ENCODE measurements at regions not wholly inside any gene's neighbourhood (a gene's known extent, or its start where the extent isn't known, plus 50 kb on each side); places are given as distances from the start of the nearest gene placed in this dataset.

DNA sequence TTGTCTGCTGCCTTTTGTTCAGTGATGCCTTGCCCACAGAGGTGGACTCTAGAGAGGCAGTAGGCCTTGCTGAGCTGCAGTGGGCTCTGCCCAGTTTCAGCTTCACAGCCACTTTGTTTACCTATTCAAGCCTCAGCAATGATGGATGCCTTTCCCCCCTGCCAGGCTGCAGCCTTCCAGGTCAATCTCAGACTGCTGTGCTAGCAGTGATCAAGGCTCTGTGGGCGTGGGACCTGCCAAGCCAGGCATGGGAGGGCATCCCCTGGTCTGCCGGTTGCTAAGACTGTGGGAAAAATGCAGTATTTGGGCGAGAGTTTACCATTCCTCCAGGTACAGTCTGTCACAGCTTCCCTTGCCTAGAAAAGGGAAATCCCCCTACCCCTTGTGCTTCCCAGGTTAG, 175.2 kb upstream of the PBDC1 start:
- TF ChIP-seq, protein P1, sequence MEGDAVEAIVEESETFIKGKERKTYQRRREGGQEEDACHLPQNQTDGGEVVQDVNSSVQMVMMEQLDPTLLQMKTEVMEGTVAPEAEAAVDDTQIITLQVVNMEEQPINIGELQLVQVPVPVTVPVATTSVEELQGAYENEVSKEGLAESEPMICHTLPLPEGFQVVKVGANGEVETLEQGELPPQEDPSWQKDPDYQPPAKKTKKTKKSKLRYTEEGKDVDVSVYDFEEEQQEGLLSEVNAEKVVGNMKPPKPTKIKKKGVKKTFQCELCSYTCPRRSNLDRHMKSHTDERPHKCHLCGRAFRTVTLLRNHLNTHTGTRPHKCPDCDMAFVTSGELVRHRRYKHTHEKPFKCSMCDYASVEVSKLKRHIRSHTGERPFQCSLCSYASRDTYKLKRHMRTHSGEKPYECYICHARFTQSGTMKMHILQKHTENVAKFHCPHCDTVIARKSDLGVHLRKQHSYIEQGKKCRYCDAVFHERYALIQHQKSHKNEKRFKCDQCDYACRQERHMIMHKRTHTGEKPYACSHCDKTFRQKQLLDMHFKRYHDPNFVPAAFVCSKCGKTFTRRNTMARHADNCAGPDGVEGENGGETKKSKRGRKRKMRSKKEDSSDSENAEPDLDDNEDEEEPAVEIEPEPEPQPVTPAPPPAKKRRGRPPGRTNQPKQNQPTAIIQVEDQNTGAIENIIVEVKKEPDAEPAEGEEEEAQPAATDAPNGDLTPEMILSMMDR (IDR thresholded peaks at IDR 0.05) = no peak
- Histone ChIP-seq H3K9me3 (no peaks in the 10 kb centered on the region), H3K4me1 (ENCODE audit: low read depth) (no peaks in the 10 kb centered on the region), H3K36me3 (ENCODE audit: low read depth) (no peaks in the 10 kb centered on the region), H3K4me3 (no peak overlapping the region)
- intact Hi-C loops (cut with DNase I, micrococcal nuclease) = no loop called here
- no peak for ATAC-seq
- DNase-seq = no peak

DNA sequence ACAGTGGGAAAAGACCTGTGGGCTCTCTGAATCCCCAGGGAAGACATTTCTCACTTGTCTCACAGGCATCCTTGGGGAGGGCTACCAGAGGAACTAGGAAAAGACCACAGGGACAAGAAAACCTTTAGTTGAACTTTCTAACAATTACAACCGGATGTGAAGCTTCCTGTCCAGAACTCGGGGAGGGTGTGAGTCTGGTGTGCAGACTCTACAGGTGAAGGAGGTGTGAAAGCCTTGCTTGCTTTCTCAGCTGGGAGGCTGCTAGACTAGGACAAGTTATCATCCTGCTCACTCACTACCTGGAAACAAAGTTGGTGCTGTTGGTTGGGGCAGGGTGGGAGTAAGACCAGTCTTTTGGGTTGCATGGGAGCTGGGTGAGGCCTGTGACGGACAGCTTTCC, 158.5 kb upstream of the PBDC1 start:
- TF ChIP-seq, protein P1 (IDR thresholded peaks at IDR 0.05) = no peak
- ATAC-seq (no peak), DNase-seq (no peak)
- Histone ChIP-seq H3K4me1 (ENCODE audit: low read depth) (no peaks in the 10 kb centered on the region), H3K36me3 (ENCODE audit: low read depth) (no peaks in the 10 kb centered on the region), H3K4me3 (no peak overlapping the region), H3K9me3 (peaks cover 4% of the 10 kb centered on the region)
- intact Hi-C loops (cut with DNase I, micrococcal nuclease) = no loop called here

DNA sequence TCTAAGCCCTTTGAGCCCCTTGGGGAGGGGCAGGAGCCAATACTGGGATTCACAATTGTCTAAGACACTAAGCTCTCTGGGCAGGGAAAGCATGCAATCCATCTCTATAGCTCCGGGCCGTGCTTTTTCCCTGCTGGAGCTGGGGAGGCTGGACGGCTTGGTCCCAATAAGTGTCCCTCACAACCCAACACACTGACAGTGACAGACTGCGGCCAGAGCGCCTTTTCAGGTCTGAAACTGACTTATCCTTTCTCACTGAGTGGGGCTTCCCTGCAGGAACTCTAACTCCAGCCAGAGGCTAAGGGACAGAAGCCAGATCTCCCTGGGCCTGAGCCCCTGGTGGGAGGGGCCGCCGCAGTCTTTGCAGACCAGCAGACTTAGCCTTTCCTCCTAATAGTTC, 146.6 kb upstream of the PBDC1 start:
- TF ChIP-seq, protein P1 (IDR thresholded peaks at IDR 0.05) = no peak
- H3K4me1 ChIP-seq (ENCODE audit: low read depth) = no peaks in the 10 kb centered on the region
- no peaks in the 10 kb centered on the region for H3K36me3 ChIP-seq (ENCODE audit: low read depth)
- ATAC-seq (no peak), DNase-seq (no peak)
- no peak overlapping the region for H3K4me3 ChIP-seq
- H3K9me3 ChIP-seq = no peaks in the 10 kb centered on the region
- intact Hi-C loops (cut with DNase I, micrococcal nuclease) = no loop called here

DNA sequence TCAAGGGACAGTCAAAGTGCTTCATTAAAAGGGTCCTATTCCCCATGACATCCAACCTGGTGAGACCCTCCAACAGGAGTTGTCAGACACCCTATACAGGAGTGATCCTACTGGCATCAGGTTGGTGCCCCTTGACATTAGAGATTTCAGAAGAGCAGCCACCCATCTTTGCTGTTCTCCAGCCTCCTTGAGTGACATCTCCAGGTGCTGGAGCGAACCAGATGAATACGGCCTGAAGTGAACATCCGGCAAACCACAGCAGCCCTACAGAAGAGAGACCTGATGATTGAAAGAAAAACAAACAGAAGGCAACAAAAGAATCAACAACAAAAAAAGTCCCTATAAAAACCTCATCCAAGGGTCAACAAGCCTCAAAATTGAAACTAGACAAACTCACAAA, 146.1 kb upstream of the PBDC1 start:
- Histone ChIP-seq H3K4me1 (ENCODE audit: low read depth) (no peaks in the 10 kb centered on the region), H3K36me3 (ENCODE audit: low read depth) (no peaks in the 10 kb centered on the region), H3K4me3 (no peak overlapping the region), H3K9me3 (no peaks in the 10 kb centered on the region)
- ATAC-seq (no peak), DNase-seq (no peak)
- TF ChIP-seq, protein P1 (IDR thresholded peaks at IDR 0.05) = no peak
- intact Hi-C loops (cut with DNase I, micrococcal nuclease) = no loop called here

DNA sequence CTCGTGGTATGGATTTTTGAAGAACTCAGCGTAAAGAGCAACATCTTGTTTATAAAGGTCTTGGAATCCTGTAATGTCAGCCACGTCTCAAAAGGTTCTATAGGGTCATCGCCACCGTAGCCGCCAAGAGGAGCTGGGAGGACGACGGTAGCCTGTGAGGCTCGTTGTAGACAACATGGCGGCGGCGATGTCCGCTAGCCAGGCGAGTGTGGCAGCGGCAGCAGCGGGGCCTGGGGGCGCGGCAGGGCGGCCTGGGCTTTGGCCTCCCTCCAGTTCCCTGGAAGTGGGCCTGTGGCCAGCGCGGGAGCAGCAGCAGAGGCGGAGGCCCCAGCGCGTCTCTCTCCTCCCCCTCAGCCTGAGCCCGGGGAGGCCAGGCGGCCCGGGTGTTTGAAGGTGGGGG, 143.5 kb upstream of the PBDC1 start:
- ATAC-seq (no peak), DNase-seq (no peak)
- H3K9me3 ChIP-seq = no peaks in the 10 kb centered on the region
- no peaks in the 10 kb centered on the region for H3K36me3 ChIP-seq (ENCODE audit: low read depth)
- intact Hi-C loops (cut with DNase I, micrococcal nuclease) = no loop called here
- no peaks in the 10 kb centered on the region for H3K4me1 ChIP-seq (ENCODE audit: low read depth)
- TF ChIP-seq, protein P1 (IDR thresholded peaks at IDR 0.05) = no peak
- H3K4me3 ChIP-seq = no peak overlapping the region

DNA sequence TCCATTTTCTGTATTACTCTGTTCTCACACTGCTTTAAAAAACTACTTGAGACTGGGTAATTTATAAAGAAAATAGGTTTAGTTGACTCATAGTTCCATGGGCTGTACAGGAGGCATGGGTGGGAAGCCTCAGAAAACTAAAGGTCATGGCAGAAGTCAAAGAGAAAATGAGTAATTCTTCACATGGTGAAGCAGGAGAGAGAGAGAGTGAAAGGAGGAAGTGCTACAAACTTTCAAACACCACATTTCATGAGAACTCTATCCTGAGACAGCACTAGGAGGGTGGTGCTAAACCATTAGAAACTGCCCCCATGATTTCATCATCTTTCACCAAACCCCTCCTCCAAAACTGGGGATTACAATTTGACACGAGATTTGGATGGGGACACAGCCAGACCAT, 108.0 kb upstream of the PBDC1 start:
- H3K4me1 ChIP-seq (ENCODE audit: low read depth) = no peaks in the 10 kb centered on the region
- no peaks in the 10 kb centered on the region for H3K9me3 ChIP-seq
- ATAC-seq = no peak
- H3K4me3 ChIP-seq = no peak overlapping the region
- intact Hi-C loops (cut with DNase I, micrococcal nuclease) = no loop called here
- H3K36me3 ChIP-seq (ENCODE audit: low read depth) = no peaks in the 10 kb centered on the region
- TF ChIP-seq, protein P1 (IDR thresholded peaks at IDR 0.05) = no peak
- DNase-seq = no peak
